ENCODE measurements at regions not wholly inside any gene's neighbourhood (a gene's known extent, or its start where the extent isn't known, plus 50 kb on each side); places are given as distances from the start of the nearest gene placed in this dataset.

- no peak overlapping the region for H3K4me2 ChIP-seq (ENCODE audit: control insufficient read depth, extremely low read depth, insufficient read depth, low read depth, low read length)
- no peak for FAIRE-seq
- dilution Hi-C loops (cut with MboI; ENCODE audit: extremely low pct_ligation_motif_present, low sequenced_read_pairs) = no loop called here
- H3K4me3 ChIP-seq (ENCODE audit: control insufficient read depth in 2 of 3, extremely low read depth in 1 of 3, insufficient read depth in 2 of 3, low read depth in 1 of 3, low read length in 3 of 3) = no peak overlapping the region
- H3K4me1 ChIP-seq (ENCODE audit: control insufficient read depth, extremely low read depth, insufficient read depth, low read length) = no peaks in the 10 kb centered on the region
- H3K27me3 ChIP-seq (ENCODE audit: control insufficient read depth, extremely low read depth, insufficient read depth, low read length) = no peaks in the 10 kb centered on the region
- H4K20me1 ChIP-seq (ENCODE audit: control insufficient read depth, extremely low read depth, insufficient read depth, low read length) = no peaks in the 10 kb centered on the region
- TF ChIP-seq EZH2 (IDR thresholded peaks at IDR 0.05; ENCODE audit: low read length) = no peak
- TF ChIP-seq, protein P1, sequence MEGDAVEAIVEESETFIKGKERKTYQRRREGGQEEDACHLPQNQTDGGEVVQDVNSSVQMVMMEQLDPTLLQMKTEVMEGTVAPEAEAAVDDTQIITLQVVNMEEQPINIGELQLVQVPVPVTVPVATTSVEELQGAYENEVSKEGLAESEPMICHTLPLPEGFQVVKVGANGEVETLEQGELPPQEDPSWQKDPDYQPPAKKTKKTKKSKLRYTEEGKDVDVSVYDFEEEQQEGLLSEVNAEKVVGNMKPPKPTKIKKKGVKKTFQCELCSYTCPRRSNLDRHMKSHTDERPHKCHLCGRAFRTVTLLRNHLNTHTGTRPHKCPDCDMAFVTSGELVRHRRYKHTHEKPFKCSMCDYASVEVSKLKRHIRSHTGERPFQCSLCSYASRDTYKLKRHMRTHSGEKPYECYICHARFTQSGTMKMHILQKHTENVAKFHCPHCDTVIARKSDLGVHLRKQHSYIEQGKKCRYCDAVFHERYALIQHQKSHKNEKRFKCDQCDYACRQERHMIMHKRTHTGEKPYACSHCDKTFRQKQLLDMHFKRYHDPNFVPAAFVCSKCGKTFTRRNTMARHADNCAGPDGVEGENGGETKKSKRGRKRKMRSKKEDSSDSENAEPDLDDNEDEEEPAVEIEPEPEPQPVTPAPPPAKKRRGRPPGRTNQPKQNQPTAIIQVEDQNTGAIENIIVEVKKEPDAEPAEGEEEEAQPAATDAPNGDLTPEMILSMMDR (optimal IDR thresholded peaks at IDR 0.05 in 1 of 3, IDR thresholded peaks at IDR 0.05 in 1 of 3, conservative IDR thresholded peaks at IDR 0.05 in 1 of 3; ENCODE audit: extremely low read depth in 1 of 3, insufficient read depth in 2 of 3, low read length in 3 of 3) = no peak
- H3K27ac ChIP-seq (ENCODE audit: control insufficient read depth, insufficient read depth, low read length) = no peak overlapping the region
- no peaks in the 10 kb centered on the region for H3K9me1 ChIP-seq (ENCODE audit: control insufficient read depth, extremely low read depth, insufficient read depth, low read length)
- no peaks in the 10 kb centered on the region for H3K79me2 ChIP-seq (ENCODE audit: control insufficient read depth, insufficient read depth, low read length)
- no peak overlapping the region for H3K9ac ChIP-seq (ENCODE audit: control insufficient read depth, extremely low read depth, insufficient read depth, low read length)
- no peaks in the 10 kb centered on the region for H3K9me3 ChIP-seq (ENCODE audit: control insufficient read depth, low read depth, low read length)
- DNase-seq (ENCODE audit: low read depth, low spot score) = no peak
- no peak overlapping the region for H2AFZ ChIP-seq (ENCODE audit: control insufficient read depth, low read length)
- no peaks in the 10 kb centered on the region for H3K36me3 ChIP-seq (ENCODE audit: control insufficient read depth in 2 of 2, extremely low read depth in 1 of 2, insufficient read depth in 2 of 2, low read length in 2 of 2)
Observed at GRCh38 chr13:69040898-69041297, 1066.7 kb upstream of the ATXN8OS start.

- no peak overlapping the region for H3K9ac ChIP-seq (ENCODE audit: control insufficient read depth, extremely low read depth, insufficient read depth, low read length)
- dilution Hi-C loops (cut with MboI; ENCODE audit: extremely low pct_ligation_motif_present, low sequenced_read_pairs) = no loop called here
Observed at GRCh38 chr13:69035771-69036170, 1071.9 kb upstream of the ATXN8OS start.

More at GRCh38 chr13:69035771-69036170, 1071.9 kb upstream of the ATXN8OS start:
- H3K4me1 ChIP-seq (ENCODE audit: control insufficient read depth, extremely low read depth, insufficient read depth, low read length) = no peaks in the 10 kb centered on the region
- no peak overlapping the region for H3K4me2 ChIP-seq (ENCODE audit: control insufficient read depth, extremely low read depth, insufficient read depth, low read depth, low read length)
- no peaks in the 10 kb centered on the region for H3K27me3 ChIP-seq (ENCODE audit: control insufficient read depth, extremely low read depth, insufficient read depth, low read length)
- no peaks in the 10 kb centered on the region for H3K36me3 ChIP-seq (ENCODE audit: control insufficient read depth in 2 of 2, extremely low read depth in 1 of 2, insufficient read depth in 2 of 2, low read length in 2 of 2)
- no peaks in the 10 kb centered on the region for H3K9me1 ChIP-seq (ENCODE audit: control insufficient read depth, extremely low read depth, insufficient read depth, low read length)
- H4K20me1 ChIP-seq (ENCODE audit: control insufficient read depth, extremely low read depth, insufficient read depth, low read length) = no peaks in the 10 kb centered on the region
- no peak overlapping the region for H2AFZ ChIP-seq (ENCODE audit: control insufficient read depth, low read length)
- no peak for FAIRE-seq
- no peak overlapping the region for H3K27ac ChIP-seq (ENCODE audit: control insufficient read depth, insufficient read depth, low read length)
- no peak for DNase-seq (ENCODE audit: low read depth, low spot score)
- no peaks in the 10 kb centered on the region for H3K9me3 ChIP-seq (ENCODE audit: control insufficient read depth, low read depth, low read length)
- H3K4me3 ChIP-seq (ENCODE audit: control insufficient read depth in 2 of 3, extremely low read depth in 1 of 3, insufficient read depth in 2 of 3, low read depth in 1 of 3, low read length in 3 of 3) = no peak overlapping the region
- no peaks in the 10 kb centered on the region for H3K79me2 ChIP-seq (ENCODE audit: control insufficient read depth, insufficient read depth, low read length)
- TF ChIP-seq, protein P1 (optimal IDR thresholded peaks at IDR 0.05 in 1 of 3, IDR thresholded peaks at IDR 0.05 in 1 of 3, conservative IDR thresholded peaks at IDR 0.05 in 1 of 3; ENCODE audit: extremely low read depth in 1 of 3, insufficient read depth in 2 of 3, low read length in 3 of 3) = no peak
- TF ChIP-seq EZH2 (IDR thresholded peaks at IDR 0.05; ENCODE audit: low read length) = no peak

All from keratinocyte (primary cell).